ENCODE measurements at regions not wholly inside any gene's neighbourhood (a gene's known extent, or its start where the extent isn't known, plus 50 kb on each side); places are given as distances from the start of the nearest gene placed in this dataset.

DNA sequence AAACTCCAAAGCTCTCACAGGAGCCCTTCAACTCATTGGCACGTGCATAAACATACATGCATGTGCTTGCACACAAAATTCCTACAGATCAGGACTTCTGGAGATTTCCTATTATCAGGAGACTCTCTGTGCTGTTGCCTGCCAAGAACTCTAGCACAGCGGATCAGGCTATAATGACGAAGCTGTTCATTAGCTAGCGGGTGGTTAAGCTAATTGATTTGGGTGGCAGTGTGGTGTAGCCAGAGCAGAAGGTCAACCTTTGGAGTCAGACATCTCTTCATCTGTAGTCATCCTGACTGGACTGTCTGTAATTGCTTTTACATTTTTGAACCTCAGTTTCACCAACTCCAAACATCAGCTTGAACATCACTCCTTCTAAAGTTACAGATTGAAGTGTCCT, 69.0 kb downstream of the KIF2B start:
- in situ Hi-C loops (cut with HindIII; ENCODE audit: low sequenced_read_pairs) = no loop called here

DNA sequence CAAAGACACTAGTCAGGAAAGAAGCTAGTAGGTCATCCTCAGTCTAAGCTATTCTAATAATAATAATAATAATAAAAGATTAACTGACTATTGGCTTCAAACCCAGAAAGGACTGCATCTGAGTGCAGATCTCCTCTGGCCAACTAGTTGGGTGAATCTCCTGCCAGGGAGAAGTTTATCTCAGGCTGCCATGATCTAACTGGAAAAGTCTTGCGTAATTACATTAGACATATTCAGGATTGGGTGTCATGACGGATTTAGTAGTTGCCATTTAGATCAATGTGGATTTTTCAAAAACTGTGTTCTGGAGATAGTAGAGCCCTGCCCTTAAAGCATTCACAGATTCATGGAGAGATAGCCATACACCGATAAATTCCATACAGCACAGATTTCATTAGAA, 69.5 kb downstream of the KIF2B start:
- in situ Hi-C loops (cut with HindIII; ENCODE audit: low sequenced_read_pairs) = no loop called here

DNA sequence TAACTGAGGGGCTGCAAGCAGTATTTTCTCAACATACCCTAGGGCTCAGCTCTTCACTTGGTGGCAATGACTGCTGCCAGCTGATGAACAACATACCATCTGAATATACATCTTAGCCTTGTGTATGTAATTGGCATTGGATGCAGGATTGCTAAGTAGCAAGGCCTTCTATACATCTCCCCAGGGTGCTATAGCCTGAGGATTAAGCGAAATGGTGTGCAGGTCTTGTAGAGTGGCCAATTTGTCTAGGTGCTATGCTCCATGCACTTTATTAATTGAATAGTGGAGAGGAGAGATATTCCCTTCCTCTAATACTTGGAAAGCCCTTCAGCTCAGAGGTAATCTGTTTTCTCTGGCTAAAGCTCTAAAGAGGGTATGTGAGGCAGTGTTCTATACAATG, 71.9 kb downstream of the KIF2B start:
- in situ Hi-C loops (cut with HindIII; ENCODE audit: low sequenced_read_pairs) = no loop called here

DNA sequence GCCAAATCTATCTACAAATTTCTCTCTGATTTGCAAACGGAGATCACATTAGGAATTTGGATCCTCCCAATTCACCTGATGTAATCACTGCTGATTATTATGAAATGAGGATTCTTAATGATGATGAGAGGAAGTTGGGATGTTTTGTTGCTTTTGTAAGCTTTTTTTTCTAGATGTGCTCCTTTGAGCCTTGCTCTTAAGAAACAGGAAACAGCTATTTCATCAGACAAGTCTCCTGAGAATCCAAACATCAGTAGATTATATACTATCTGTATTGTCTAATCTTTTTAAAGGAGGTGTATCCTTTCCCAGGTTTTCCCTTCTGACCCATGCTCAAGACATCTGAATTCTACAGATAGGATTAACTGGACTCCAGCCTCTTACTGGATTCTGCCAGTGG, 73.3 kb downstream of the KIF2B start:
- in situ Hi-C loops (cut with HindIII; ENCODE audit: low sequenced_read_pairs) = no loop called here

DNA sequence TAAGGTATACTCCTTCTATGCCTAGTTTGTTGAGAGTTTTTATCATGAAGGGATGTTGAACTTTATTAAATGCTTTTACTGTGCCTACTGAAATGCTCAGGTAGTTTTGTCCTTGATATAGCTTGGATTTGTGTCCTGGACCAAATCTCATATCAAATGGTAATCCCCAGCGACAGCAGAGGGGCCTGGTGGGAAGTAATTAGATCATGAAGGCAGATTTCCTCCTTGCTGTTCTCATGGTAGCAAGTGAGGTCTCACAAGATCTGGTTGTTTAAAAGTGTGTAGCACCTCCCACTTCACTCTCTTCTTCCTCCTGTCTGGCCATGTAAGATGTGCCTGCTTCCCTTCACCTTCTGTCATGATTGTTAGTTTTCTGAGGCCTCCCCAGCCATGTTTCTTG, 78.2 kb downstream of the KIF2B start:
- in situ Hi-C loops (cut with HindIII; ENCODE audit: low sequenced_read_pairs) = no loop called here

DNA sequence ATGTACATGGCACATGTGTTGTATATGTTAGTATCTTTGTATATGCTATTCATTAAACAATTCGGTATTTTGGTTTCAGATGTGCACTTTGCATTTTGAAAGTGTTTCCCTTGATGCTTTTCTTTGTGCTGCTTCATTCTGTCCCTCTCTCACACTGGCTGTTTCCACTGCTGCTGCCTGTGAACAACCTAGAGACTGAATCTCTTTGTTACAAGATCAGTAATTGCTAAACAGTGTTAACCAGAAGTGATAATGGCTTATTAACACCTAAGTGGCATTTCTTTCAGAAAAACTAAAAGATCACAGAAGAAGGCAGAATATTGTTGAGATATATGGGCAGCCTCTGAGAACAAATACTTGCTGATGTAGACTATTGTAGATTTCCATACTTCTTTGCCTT, 84.7 kb downstream of the KIF2B start:
- in situ Hi-C loops (cut with HindIII; ENCODE audit: low sequenced_read_pairs) = no loop called here

DNA sequence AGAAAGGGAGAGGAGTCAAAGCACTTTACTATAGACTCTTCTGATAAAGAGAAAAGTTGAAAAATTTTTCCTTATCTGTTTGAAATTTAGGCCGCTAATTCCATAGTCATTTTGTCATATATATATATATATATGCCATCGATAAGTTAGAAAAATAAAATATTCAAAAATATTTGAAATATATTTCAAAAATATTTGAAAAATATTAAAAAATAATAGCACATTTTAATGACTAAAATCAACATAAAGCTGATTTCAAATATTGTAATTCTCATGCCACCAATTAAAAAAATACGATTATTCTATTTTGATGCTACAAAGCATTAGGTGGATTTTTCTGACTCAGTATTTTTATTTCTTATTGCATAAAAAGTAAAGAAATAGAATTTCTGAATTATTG, 87.1 kb downstream of the KIF2B start:
- in situ Hi-C loops (cut with HindIII; ENCODE audit: low sequenced_read_pairs) = no loop called here

DNA sequence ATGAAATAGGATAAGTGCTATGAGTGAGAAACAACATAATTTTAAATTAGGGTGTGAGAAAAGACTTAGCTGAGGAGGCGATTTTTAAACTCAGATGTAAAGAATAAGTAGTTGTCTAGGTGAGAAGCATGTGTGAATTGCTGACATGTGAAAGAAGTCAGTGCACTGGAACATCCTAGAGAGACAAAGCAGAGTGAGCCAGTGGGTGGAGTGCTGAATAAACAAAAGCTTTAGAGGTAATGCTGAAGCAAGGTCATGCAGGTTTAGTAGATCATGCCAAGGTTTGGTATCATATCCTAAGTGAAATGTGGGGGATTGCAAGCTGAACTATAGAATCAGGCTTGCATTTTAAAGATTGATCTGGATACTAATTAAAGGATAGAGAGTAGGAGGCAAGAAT, 89.4 kb downstream of the KIF2B start:
- in situ Hi-C loops (cut with HindIII; ENCODE audit: low sequenced_read_pairs) = no loop called here

DNA sequence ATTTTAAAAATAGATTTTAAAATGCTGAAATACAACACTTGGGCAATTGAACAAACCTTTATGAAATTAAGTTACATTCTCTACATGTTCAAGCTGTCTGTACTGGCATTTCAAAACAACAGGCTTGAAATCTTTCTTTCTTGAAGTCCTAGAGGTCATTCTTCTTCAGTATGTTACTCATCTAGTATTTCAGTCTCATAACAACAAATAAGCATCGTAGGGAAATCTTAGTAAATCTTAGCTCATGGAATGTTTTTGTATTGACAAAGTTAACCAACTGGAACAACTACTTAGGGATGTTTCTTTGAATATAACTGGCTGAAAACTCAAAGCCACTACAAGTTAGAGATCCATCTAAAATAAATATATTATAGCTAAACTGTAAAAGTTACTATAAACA, 96.6 kb downstream of the KIF2B start:
- in situ Hi-C loops (cut with HindIII; ENCODE audit: low sequenced_read_pairs) = no loop called here

DNA sequence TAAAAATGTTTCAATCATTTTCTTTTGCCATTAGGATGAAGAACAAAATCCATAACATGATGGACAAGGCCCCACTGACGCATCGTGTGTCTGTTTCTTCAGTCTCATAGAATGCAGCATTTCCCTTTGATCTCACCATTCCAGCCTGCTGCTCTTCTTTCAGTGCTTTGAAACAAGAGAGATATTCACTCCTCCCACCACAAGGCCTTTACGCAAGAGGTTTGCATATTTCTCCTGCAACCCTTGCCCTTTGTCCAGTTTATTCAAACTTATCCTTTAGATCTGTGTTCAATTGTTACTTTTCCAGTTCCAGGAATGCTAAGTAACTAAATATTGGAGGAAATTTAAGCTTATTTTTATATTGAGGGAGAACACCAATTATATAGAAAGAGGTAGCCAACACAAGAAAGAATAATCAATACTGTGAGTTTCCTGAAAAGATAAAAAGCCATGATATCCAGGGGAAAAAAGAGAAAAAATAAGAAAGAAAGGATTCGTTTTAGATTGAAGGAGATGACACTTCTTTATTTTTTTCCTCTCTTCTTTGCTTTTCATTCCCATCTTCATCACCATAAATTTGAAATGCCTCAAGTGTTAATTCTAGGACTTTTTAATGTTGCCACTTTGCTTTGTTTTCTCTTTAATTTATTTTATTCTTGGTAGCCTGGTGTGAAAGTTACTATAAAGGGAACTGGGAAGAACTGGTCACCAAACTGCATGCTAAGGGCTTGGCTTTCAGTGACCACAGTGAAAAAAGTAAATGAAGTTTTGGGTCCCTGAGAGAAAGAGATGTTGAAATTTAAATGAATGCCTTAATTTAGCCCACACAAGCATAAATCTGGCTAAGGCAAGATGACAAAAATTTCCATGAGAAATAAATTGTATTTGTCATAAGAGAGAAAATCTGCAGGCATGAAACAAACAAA, 102.1 kb downstream of the KIF2B start:
- in situ Hi-C loops (cut with HindIII; ENCODE audit: low sequenced_read_pairs) = no loop called here

DNA sequence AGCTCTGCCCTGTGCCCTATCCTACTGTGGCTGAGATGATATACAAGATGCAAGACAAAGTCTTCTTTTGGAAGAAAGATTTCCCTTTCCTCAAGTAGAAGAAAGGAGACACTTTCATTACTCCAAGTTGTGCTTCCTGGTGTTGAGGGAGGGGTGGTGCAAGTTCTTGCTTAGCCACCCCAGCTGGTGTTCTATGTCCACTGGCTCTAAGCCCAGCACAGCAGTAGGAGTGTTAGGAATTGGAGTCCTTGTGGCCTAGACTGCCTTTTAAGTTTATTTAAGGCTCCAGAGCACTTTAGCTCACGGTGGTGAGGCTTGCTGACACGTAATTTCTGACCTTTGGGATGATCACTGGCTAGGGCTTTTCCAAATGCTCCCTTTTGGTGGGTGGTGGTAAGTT, 109.7 kb downstream of the KIF2B start:
- in situ Hi-C loops (cut with HindIII; ENCODE audit: low sequenced_read_pairs) = no loop called here

DNA sequence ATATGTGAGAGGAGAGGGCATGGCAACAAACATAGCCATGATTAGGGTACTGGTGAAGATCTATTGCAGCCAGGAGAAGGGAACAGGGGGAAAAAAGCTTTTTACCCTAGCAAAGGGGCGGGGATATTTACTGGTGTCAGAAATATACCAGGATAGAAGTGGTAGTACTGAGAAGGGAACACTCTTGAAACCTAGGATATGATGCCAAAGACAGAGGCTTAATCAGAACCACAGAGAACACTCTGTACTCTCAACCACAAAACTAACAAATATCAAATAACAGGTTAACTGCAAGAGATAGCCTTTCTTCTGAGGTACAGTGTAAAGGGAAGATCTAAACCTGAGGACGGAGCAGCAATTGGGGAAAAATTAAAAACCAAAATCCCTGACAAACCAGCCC, 112.2 kb downstream of the KIF2B start:
- in situ Hi-C loops (cut with HindIII; ENCODE audit: low sequenced_read_pairs) = no loop called here

DNA sequence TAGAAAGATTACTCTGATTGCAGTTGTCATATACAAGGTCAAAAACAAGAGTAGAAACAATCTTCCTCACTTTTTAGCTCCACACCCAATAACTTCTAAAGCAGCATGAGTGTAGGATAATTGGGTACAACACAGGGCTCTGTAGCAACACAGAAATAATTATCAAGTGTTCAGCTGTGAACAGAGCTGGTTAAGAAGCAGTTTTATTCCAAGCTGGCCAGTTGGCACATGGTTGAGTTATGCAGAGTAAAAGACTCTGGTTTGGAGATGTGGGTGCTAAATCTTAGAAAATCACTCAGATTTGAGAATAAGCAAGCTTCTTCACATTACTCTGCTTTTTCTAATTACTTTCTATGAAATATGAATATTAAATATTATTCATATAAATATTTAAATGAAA, 118.5 kb downstream of the KIF2B start:
- in situ Hi-C loops (cut with HindIII; ENCODE audit: low sequenced_read_pairs) = no loop called here

DNA sequence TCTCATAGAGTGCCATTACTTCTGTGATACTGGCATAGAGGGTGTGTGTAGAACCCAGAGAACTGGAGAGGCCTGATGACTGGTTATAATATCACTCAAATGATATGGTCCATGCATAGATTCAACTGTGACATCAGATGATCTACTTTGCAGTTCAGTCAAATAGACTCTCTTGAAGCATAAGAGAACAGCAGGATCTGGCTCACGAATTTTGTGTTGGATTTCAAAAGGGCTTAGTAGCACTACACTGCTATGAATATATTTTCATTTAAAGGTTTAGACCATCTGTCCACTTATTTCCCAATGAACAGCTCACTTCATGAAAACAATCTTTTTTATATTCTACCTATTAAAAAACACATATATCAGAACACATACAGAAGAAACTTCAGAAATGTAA, 119.7 kb downstream of the KIF2B start:
- in situ Hi-C loops (cut with HindIII; ENCODE audit: low sequenced_read_pairs) = no loop called here

DNA sequence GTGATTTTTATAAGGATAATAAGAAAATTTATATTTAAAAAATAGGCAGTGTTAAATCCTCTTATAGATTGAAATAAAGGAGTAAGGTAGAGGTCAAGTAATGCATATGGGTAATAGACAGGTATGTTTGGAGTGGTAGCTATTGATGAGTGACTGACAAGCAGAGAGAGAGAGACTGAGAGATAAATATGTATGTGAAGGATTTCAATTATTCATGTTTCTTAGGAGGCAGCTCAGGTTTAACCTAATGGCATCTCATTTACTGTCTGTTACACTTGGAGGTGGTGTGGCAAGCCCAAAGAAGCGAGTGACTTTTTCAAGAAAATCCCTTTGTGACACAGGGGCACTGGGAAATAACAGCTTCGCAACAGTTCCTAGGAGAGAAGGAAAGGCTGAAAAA, 120.2 kb downstream of the KIF2B start:
- in situ Hi-C loops (cut with HindIII; ENCODE audit: low sequenced_read_pairs) = no loop called here

DNA sequence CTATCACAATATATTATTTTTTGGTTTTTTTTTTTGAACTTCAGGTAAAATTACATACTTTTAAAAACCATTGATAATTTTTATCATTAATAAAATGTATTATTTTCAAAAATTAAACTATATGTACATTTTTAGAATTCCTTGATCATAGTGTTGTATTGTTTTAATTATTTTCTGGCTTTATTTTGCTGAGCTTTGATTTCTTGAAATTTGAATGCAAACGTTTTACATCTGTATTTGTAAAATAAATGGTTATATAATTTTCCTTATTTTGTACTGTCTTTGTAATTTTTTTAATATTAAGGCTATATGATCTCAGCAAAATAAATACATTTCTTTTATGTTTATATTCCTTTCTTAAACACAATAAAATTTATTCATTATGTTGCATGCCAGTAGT, 125.6 kb downstream of the KIF2B start:
- in situ Hi-C loops (cut with HindIII; ENCODE audit: low sequenced_read_pairs) = no loop called here

DNA sequence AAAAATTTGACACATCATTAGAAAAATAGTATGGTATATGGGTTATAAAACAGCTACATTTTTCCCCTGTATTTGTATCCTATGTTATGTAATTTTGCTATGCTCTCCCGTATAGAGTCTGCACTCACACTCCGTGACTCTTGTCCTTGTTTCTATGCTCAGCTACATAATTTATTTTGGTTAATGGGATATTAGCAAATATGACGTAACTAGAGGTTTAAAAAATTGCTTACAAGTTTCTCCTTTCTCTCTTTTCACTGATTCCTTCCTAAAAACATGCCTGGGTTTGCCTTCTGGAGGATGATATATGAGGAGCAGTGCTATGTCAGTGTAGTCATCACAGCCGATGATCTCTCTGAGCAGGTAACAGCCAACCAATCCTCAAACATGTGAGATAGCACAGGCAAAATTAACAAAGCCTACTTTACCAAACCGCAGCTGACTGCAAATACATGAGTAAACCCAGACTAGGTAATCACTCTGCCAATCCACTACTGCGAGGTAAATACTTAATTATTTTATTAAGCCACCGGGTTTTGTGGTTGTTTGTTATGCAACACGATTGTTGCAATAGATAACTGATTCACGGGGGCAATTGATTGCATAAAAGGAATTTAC, 126.9 kb downstream of the KIF2B start:
- in situ Hi-C loops (cut with HindIII; ENCODE audit: low sequenced_read_pairs) = no loop called here

DNA sequence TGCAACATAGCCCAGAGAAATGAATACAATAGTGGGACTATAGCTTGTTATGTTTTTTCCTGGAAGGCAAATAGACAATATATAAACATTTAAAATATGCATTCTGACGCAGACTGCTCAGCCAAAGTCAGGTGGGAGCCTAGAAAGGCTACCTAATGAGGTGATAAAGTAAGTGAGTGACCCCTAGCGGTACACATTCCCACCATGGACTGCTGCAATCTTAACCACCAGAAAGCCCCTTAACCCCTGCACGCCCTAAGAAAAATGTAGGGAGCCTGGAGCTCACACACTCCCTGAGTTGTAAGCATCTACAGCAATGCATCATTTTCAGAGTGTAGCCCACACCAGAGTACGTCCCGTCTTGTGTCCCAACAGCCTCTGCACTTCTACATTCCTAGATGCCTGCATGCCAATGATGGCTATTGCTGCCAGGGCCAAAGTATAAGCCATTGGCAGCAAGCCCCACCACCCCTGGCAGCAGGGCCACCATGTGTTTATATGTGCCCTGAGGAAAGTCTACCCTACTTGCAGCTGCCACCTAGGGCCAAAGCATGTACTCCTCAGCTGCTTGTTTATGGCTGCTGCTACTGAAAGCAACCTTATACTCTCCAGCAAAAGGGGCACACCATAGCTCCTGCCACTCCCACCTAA, 127.6 kb downstream of the KIF2B start:
- in situ Hi-C loops (cut with HindIII; ENCODE audit: low sequenced_read_pairs) = no loop called here

DNA sequence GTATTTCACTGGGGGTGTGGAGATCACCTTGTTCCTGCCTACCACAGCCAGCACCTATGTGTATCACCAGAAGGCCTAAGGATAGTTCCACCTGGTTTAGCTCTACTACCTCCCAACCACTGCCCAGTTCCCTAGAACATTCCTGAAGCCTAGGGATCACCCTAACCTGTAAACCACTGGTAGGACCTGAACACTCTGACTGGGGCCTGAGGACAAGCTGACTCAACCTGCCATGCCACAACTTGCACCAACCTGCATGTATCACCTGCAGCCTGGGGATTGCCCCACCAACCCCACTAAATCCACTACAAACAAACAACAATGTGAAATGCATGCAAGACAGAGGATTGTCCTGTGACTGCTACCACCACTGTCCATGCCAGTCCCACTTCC, 128.1 kb downstream of the KIF2B start:
- in situ Hi-C loops (cut with HindIII; ENCODE audit: low sequenced_read_pairs) = no loop called here

DNA sequence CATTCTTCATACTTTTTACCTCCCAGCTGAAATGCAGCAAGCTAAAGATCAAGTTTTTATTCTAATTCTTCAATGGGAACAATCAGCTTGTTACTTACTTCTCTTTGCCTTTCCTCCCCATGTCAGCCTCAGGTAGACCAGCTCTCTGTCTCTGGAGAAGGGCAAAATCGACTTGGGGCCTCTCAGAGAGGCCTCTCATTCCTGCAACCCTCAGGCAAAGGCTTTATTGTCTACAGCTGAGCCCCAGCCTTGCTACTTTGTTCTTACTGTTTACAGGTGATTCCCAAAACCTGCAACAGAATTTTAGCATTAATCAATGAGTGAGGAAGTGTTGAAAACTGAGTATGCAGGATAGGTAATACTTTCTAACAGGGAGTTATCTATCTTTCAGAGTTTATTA, 148.6 kb downstream of the KIF2B start:
- in situ Hi-C loops (cut with HindIII; ENCODE audit: low sequenced_read_pairs) = no loop called here

DNA sequence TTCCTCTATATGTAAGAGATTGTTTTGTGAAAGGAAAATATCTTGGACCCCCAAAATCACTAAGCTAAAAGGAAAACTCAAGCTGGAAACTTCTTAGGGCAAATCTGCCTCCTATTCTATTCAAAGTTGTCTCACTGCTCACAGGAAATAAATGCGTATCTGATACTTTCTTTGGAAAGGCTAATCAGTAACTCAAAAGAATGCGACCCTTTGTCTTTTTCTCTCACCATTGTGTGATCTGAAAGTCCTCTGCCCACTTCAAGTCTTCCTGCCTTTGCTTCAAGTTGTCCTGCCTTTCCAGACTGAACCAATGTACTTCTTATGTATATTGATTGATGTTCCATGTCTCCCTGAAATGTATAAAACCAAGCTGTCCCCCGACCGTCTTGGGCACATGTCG, 157.3 kb downstream of the KIF2B start:
- in situ Hi-C loops (cut with HindIII; ENCODE audit: low sequenced_read_pairs) = no loop called here

DNA sequence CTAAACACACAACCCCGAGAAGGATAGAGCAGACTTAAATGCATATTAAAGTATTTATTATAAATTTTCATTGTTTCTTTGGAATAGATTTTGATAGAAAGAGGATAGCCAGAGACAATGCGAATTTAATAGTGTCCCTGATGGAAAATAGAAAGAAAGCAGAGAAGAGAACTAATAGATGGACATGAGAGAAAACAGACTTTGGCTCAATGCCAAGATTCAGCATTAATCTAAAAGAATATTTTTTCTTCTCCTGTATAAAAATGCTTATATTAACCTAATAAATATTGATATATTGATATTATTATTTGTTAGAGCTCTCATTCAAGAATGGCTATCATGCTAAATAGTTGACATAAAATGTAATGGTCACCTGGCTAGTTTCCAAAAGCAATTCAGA, 173.4 kb downstream of the KIF2B start:
- in situ Hi-C loops (cut with HindIII; ENCODE audit: low sequenced_read_pairs) = no loop called here
